ENCODE measurements at regions not wholly inside any gene's neighbourhood (a gene's known extent, or its start where the extent isn't known, plus 50 kb on each side); places are given as distances from the start of the nearest gene placed in this dataset.

GRCh38 chr3:106379251-106379750 lies 510.5 kb upstream of the CBLB start (continued):
- TF ChIP-seq REST (IDR thresholded peaks at IDR 0.05; ENCODE audit: unreplicated experiment) (no peak), CTCF (conservative IDR thresholded peaks at IDR 0.05; ENCODE audit: low read depth in 2 of 2) (no peak), POLR2AphosphoS5 (IDR thresholded peaks at IDR 0.05; ENCODE audit: low read depth) (no peak), JUNB (IDR thresholded peaks at IDR 0.05; ENCODE audit: unreplicated experiment) (no peak), ETS1 (IDR thresholded peaks at IDR 0.05) (no peak), CREB1 (CRISPR knock-in tag; IDR thresholded peaks at IDR 0.05; ENCODE audit: low read depth) (no peak)

GRCh38 chr3:106380232-106380631 lies 511.4 kb upstream of the CBLB start:
- DNase-seq (ENCODE audit: low spot score) (no peak), ATAC-seq (no peak)
- H3F3A ChIP-seq (replicated peaks; ENCODE audit: low read depth), result no peaks in the 10 kb centered on the region
- no peak overlapping the region for H3K27ac Mint-ChIP-seq
- no peaks in the 10 kb centered on the region for H3K79me2 ChIP-seq (replicated peaks; ENCODE audit: insufficient read depth)
- H3K27me3 ChIP-seq (ENCODE audit: insufficient read depth), result no peaks in the 10 kb centered on the region
- peaks cover 13% of the 10 kb centered on the region; the same call in 2 of the 3 replicates for H3K4me1 Mint-ChIP-seq
- H2AFZ ChIP-seq, result no peak overlapping the region
- no peaks in the 10 kb centered on the region for H3K27me3 Mint-ChIP-seq (ENCODE audit: insufficient read depth, low read depth, poor library complexity)
- H3K36me3 ChIP-seq (ENCODE audit: insufficient read depth), result no peaks in the 10 kb centered on the region
- H3K36me3 Mint-ChIP-seq (ENCODE audit: low read depth), result no peaks in the 10 kb centered on the region
- H4K20me1 ChIP-seq (replicated peaks; ENCODE audit: insufficient read depth), result no peaks in the 10 kb centered on the region
- no peaks in the 10 kb centered on the region for H3K9me3 Mint-ChIP-seq
- no peaks in the 10 kb centered on the region for H3K4me1 ChIP-seq (ENCODE audit: insufficient read depth)
- H3K9me2 ChIP-seq (ENCODE audit: insufficient read depth), result peaks cover 2% of the 10 kb centered on the region; the same call in 1 of the 2 replicates
- H3K4me2 ChIP-seq, result no peak overlapping the region
- H3K4me3 ChIP-seq, result no peak overlapping the region
- H3K4me3 Mint-ChIP-seq, result no peak overlapping the region
- H3K27ac ChIP-seq (ENCODE audit: low read depth), result no peak overlapping the region
- TF ChIP-seq CREB1 (CRISPR knock-in tag; IDR thresholded peaks at IDR 0.05; ENCODE audit: low read depth), result no peak
- TF ChIP-seq POLR2AphosphoS5 (IDR thresholded peaks at IDR 0.05; ENCODE audit: low read depth), result no peak
- no peak for TF ChIP-seq ZNF331 (CRISPR knock-in tag; IDR thresholded peaks at IDR 0.05; ENCODE audit: low read depth)
- TF ChIP-seq ZNF462 (CRISPR knock-in tag; IDR thresholded peaks at IDR 0.05), result no peak
- no peak for TF ChIP-seq ZNF114 (CRISPR knock-in tag; IDR thresholded peaks at IDR 0.05)
- TF ChIP-seq STAT1 (IDR thresholded peaks at IDR 0.05; ENCODE audit: unreplicated experiment), result no peak
- no peak for TF ChIP-seq NANOG (IDR thresholded peaks at IDR 0.05; ENCODE audit: borderline replicate concordance)
- no peak for TF ChIP-seq ETS1 (IDR thresholded peaks at IDR 0.05)

All from GM23338 (cell line).